ENCODE measurements at regions not wholly inside any gene's neighbourhood (a gene's known extent, or its start where the extent isn't known, plus 50 kb on each side); places are given as distances from the start of the nearest gene placed in this dataset.
"Not testable (repeated sequence)": the region's sequence is repeated elsewhere in the genome, so short reads cannot be mapped to it uniquely, and the experiment has no call there.

GRCh38 chr6:155795173-155795796 lies 339.6 kb upstream of the NOX3 start:
- DNase-seq (ENCODE audit: low read depth in 2 of 3, low spot score in 2 of 3), result no peak

DNA sequence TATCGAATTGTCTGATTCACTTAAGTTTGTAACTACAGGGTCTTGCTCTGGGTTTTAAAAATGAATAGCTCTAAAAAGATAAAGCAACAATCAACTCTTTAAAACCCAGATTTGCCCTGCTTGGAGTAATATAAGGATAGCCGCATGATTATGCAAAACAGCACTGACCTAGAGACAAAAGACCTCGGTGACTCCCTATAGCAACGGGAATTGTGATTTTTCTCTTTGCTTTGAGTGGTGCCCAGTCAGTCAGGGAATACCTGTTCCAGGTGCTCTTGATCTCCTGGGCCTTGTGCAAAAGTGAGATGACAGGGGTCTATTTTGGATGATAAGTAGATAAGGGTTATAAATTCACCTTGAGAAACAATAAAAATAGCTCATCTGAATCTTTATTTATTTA lies 336.3 kb upstream of the NOX3 start:
- no peak for DNase-seq (ENCODE audit: low read depth in 2 of 3, low spot score in 2 of 3)

DNA sequence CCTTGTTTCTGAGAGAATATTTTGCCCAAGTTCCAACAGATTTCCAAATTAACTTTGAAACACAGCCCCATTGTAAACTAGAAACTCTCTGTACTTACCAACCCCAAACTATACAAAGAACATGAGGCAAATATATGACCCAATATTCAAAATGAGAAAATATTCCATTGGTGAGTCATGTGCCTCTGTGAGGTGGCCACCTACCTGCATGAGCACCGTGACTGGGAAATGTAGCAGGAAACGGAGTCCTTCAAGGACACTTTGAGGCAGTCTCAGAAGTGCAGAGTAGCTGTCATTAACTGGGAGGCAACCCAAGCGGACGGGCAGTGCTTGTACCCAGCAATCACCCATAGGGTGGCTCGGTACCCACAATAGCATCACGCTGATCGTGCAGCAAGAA lies 335.5 kb upstream of the NOX3 start:
- no peak for DNase-seq (ENCODE audit: low read depth in 2 of 3, low spot score in 2 of 3)

GRCh38 chr6:155787168-155787567 lies 331.5 kb upstream of the NOX3 start:
- no peak for DNase-seq (ENCODE audit: low read depth in 2 of 3, low spot score in 2 of 3)

GRCh38 chr6:155786528-155786927 lies 330.9 kb upstream of the NOX3 start:
- DNase-seq (ENCODE audit: low read depth in 2 of 3, low spot score in 2 of 3), result no peak

DNA sequence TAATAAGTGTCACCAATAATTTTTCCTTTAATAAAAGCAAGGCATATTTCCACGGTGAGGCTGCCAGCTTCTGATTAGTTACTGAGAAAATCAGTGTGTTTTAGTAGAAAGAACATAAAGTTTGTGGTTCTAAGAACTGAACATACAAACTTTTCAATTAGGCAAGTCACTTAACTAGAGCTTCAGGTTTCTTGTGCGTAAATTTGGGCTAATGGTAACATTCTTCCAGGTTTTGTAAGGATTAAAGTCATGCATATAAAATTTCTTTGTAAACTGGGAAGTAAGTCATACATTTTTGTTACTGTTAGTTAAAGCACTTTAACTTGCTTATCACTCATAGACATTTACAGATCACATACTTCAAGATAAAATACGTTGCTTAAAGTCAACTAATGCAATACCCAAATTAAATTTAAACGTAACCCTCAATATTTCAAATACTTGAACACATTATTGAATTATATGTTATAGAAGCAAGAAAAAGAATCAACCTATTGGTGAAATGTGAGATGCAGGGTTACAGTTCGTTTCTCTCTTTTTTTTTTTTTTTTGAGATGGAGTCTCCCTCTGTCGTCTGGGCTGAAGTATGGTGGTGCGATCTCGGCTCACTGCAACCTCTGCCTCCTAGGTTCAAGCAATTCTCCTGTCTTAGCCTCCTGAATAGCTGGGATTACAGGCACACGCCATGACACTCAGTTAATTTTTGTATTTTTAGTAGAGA lies 327.3 kb upstream of the NOX3 start:
- no peak for DNase-seq (ENCODE audit: low read depth in 2 of 3, low spot score in 2 of 3)

GRCh38 chr6:155782320-155782731 lies 326.7 kb upstream of the NOX3 start:
- DNase-seq (ENCODE audit: low read depth in 2 of 3, low spot score in 2 of 3), result no peak

DNA sequence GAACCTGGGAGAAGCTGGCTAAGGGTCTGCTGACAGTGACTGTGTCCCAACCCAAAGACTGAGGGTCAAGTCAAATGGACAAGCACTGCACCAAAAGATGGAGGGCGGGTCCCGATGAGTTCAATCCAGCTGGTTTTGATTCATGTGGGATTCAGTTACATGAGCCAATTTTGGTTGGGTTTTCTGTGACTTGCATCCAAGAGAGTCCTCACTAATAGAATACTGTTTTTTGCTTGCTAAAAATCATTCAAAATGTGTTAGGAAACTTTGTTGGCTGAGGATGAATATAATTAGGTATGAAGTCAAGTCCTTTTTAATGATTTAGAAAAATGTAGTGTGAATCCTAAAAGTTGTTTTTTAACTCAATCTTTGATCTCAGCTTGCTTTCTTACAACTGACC lies 323.8 kb upstream of the NOX3 start:
- no peak for DNase-seq (ENCODE audit: low read depth in 2 of 3, low spot score in 2 of 3)

DNA sequence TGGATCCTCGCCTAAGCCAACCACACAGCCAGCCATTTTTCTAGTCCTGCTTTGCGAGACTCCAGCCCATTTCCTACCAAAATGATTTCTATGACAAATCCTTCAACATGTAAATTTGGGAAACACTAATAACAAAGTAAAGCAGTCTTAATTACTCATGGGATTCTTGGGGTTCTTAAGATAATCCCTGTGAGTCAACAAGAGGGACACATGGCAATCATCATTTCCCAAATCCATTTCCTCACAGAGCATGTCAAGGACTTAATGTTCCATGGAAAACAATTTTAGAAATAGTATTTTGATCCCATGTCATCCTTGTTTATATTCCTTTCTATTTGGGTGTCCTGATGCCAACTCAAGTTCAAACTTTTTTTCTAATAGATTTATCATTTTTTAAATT lies 322.7 kb upstream of the NOX3 start:
- DNase-seq (ENCODE audit: low read depth in 2 of 3, low spot score in 2 of 3), result no peak

DNA sequence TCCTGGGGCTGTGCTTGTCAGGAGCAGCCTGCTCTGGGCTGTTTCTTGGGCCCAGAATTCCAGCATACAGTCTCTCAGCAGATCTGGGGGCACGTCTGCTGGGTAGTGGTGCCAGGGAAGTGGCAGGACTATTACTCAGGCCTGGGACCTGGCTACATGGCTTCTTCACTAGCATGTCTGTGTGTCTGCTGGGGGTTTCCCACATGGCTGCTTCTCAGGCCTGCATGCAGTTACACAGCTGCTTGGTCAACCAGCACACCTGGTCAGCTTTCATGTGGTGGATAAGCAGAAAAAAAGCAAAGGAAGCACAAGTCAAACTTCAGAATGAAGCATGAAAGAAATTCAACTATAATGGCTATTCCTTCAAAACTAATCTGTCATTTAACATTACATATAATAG lies 316.2 kb upstream of the NOX3 start:
- DNase-seq (ENCODE audit: low read depth in 2 of 3, low spot score in 2 of 3), result no peak

- no peak for DNase-seq (ENCODE audit: low read depth in 2 of 3, low spot score in 2 of 3)
These were observed 315.2 kb upstream of the NOX3 start for GRCh38 chr6:155770856-155771255.

DNA sequence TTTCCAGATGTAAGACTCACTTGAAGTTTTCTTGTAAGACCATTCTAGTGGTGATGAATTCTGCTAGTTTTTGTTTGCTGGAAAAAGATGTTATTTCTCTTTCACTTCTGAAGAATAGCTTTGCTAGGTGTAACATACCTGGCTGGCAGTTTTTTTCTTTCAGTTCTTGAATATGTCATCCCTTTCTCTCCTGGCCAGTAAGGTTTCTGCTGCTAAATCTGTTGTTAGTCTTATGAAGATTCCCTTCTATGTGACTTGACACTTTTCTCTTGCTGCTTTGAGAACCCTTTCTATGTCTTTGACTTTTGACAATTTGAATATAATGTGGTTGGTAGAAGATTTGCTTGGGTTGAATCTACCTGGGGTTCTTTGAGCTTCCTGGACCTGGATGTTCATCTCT lies 314.7 kb upstream of the NOX3 start:
- DNase-seq (ENCODE audit: low read depth in 2 of 3, low spot score in 2 of 3), result no peak

DNA sequence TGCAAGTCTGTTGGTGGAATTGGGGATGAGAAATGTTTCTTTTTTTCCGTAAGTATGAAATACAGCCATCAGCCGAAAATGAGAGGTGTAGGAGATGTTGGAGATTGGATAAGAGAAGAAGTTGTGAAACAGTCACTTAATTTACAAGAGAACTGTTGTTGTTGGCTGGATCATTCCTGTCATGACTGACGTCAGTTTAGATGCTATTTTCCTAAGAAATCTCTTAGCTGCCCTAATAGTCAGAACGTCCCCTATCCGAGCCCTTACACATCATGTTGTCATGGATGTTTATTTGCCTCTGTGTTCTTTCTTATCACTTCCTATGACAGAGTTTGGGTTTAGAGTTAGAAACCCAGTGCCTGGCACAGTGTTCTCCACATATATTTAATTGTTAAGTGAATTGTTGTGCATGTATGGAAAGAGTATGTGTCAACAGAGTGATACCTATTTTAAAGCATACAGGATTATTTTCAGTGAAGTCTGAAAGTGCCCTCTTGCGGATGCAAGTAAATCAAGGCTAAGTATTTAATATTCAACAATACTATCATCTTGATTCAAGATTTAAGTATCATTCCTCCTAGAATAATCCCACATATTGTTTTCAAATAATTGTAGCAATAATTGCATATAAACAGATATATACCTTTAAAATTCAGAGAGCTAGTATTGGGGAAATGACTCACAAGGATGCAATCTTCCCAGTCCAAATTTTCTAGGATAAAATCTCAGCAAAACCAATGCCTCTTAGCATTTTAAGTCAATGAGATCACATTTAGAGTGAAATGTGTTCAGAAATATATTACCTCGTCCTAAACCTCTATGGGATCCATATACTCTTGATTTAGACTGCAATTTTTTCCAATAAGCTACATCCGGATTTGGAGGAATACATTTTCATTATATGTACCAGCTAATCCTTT lies 309.9 kb upstream of the NOX3 start:
- no peak for DNase-seq (ENCODE audit: low read depth in 2 of 3, low spot score in 2 of 3)

- DNase-seq (ENCODE audit: low read depth in 2 of 3, low spot score in 2 of 3), result no peak
These were observed 307.0 kb upstream of the NOX3 start for GRCh38 chr6:155762649-155763048.

- DNase-seq (ENCODE audit: low read depth in 2 of 3, low spot score in 2 of 3), result no peak
These were observed 299.8 kb upstream of the NOX3 start for GRCh38 chr6:155755452-155755851.

DNA sequence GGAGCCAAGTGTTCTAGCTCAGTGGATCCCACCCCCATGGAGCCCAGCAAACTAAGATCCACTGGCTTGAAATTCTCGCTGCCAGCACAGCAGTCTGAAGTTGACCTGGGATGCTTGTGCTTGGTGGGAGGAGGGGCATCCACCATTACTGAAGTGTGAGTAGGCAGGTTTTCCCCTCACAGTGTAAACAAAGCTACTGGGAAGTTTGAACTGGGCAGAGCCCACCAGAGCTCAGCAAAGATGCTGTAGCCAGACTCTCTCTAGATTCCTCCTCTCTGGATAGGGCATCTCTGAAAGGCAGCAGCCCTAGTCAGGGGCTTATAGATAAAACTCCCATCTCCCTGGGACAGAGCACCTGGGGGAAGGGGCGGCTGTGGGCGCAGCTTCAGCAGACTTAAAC lies 293.1 kb upstream of the NOX3 start:
- not testable (repeated sequence) for DNase-seq (ENCODE audit: low read depth in 2 of 3, low spot score in 2 of 3)

DNA sequence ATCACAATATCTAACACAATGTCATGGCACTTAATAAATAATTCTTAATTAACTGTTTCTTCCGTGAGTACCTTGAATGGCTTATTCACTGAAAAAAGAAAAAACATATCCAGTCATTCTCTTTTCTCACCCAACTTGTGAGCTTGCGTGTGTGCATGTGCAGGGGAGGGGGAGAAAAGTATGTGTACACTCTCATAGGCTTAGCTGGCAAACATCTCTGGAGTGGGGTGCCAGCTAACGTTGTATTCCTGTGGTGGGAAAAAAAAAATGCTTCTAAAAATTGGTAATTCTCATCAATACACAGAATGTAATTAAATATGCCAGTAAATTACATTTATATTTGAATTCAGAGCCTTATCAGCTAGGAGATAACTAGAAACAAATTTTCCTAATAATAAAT lies 291.9 kb upstream of the NOX3 start:
- DNase-seq (ENCODE audit: low read depth in 2 of 3, low spot score in 2 of 3), result no peak

- no peak for DNase-seq (ENCODE audit: low read depth in 2 of 3, low spot score in 2 of 3)
These were observed 285.3 kb upstream of the NOX3 start for GRCh38 chr6:155740781-155741399.

- DNase-seq (ENCODE audit: low read depth in 2 of 3, low spot score in 2 of 3), result no peak
These were observed 283.0 kb upstream of the NOX3 start for GRCh38 chr6:155738602-155739105.

DNA sequence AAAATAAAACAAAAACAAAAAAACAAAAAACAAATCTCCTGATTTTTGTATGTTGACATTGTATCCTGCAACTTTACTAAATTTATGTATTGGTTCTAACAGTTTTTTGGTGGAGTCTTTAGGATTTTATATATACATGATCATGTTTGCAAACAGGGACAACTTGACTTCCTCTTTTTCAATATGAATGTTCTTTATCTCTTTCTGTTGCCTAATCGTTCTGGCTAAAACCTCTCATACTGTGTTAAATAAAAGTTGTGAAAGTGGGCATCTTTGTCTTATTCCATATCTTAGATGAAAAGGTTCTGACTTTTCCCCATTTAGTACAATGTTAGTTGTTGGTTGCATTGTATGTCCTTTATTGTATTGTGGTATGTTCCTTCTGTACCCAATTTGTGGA lies 261.7 kb upstream of the NOX3 start:
- DNase-seq (ENCODE audit: low read depth in 2 of 3, low spot score in 2 of 3), result no peak

DNA sequence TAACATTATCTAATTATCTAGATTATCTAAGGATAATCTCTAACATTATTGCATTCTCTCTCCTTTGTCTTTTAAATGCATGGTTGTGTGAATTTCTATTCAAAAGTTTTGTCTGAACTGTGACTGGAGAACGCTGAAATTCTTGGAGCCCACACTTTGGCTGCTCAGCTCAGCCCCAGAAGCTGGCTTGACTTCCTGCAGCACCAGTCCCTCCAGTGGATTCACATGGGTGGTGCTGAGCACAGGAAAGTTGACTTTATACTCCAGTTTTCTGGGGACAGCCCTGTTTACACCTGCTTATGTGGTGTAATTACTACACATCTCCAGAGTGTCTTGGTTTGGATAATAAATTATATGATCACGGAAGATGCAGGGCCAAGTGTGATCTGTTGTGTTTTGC lies 255.1 kb upstream of the NOX3 start:
- DNase-seq (ENCODE audit: low read depth in 2 of 3, low spot score in 2 of 3), result no peak
